ENCODE measurements at regions not wholly inside any gene's neighbourhood (a gene's known extent, or its start where the extent isn't known, plus 50 kb on each side); places are given as distances from the start of the nearest gene placed in this dataset.

- H3K4me3 Mint-ChIP-seq = no peak overlapping the region
- ChIA-PET CTCF (no interaction called here), POLR2A (no interaction called here)
- no peaks in the 10 kb centered on the region for H3K9me3 Mint-ChIP-seq
- no peak overlapping the region for H3K27ac Mint-ChIP-seq
- H3K36me3 Mint-ChIP-seq = no peaks in the 10 kb centered on the region
- no peaks in the 10 kb centered on the region for H3K27me3 Mint-ChIP-seq
- DNase-seq = no peak
- intact Hi-C loops (cut with micrococcal nuclease) = loop anchor here (10.0 kb wide), 1 partner anchor 249 kb away; no protein-coding TSS in a partner anchor
- H3K4me1 Mint-ChIP-seq (ENCODE audit: low read depth) = peaks cover 11% of the 10 kb centered on the region
These were observed 86.4 kb upstream of the TAB3 start for GRCh38 chrX:30975467-30975866.

GRCh38 chrX:30973784-30974427 is 84.9 kb upstream of the TAB3 start:
- Mint-ChIP-seq H3K4me1 (ENCODE audit: low read depth) (peaks cover 11% of the 10 kb centered on the region), H3K27me3 (no peaks in the 10 kb centered on the region), H3K27ac (no peak overlapping the region), H3K9me3 (no peaks in the 10 kb centered on the region), H3K4me3 (no peak overlapping the region), H3K36me3 (no peaks in the 10 kb centered on the region)
- intact Hi-C loops (cut with micrococcal nuclease) = loop anchor here (5.0 to 10.0 kb wide), 2 partner anchors 63 to 251 kb away; no protein-coding TSS in a partner anchor
- ChIA-PET POLR2A (no interaction called here), CTCF (no interaction called here)
- DNase-seq = no peak

GRCh38 chrX:30971774-30972603 is 82.9 kb upstream of the TAB3 start:
- POLR2A ChIA-PET = no interaction called here

GRCh38 chrX:30967516-30967915 is 78.5 kb upstream of the TAB3 start:
- no peaks in the 10 kb centered on the region for H3K9me3 Mint-ChIP-seq
- ChIA-PET CTCF (interaction anchor here (0.9 kb wide), 1 partner anchor 54 kb away, joined by 3 read pairs; no protein-coding TSS in a partner anchor), POLR2A (interaction anchor here (0.6 kb wide), 1 partner anchor 46 kb away, joined by 3 read pairs; no protein-coding TSS in a partner anchor)
- H3K27me3 Mint-ChIP-seq = no peaks in the 10 kb centered on the region
- intact Hi-C loops (cut with micrococcal nuclease) = no loop called here
- peaks cover 4% of the 10 kb centered on the region for H3K4me1 Mint-ChIP-seq (ENCODE audit: low read depth)
- H3K4me3 Mint-ChIP-seq = no peak overlapping the region
- H3K36me3 Mint-ChIP-seq = no peaks in the 10 kb centered on the region
- H3K27ac Mint-ChIP-seq = no peak overlapping the region
- DNase-seq = no peak

More at GRCh38 chrX:30971774-30972603, 82.9 kb upstream of the TAB3 start:
- intact Hi-C loops (cut with micrococcal nuclease) = loop anchor here (5.0 to 10.0 kb wide), 2 partner anchors 65 to 253 kb away; no protein-coding TSS in a partner anchor
- CTCF ChIA-PET = interaction anchor here (0.6 to 1.6 kb wide), 8 partner anchors 12 to 685 kb away, joined by 3 to 8 read pairs (median 4); no protein-coding TSS in a partner anchor
- no peak overlapping the region for H3K27ac Mint-ChIP-seq
- peaks cover 11% of the 10 kb centered on the region for H3K4me1 Mint-ChIP-seq (ENCODE audit: low read depth)
- H3K9me3 Mint-ChIP-seq = no peaks in the 10 kb centered on the region
- H3K36me3 Mint-ChIP-seq = no peaks in the 10 kb centered on the region
- H3K4me3 Mint-ChIP-seq = peak overlapping the region; percentile 57
- H3K27me3 Mint-ChIP-seq = no peaks in the 10 kb centered on the region
- peak; percentile 19 for DNase-seq

GRCh38 chrX:30965767-30966166 is 76.7 kb upstream of the TAB3 start:
- Mint-ChIP-seq H3K4me1 (ENCODE audit: low read depth) (no peaks in the 10 kb centered on the region), H3K27me3 (no peaks in the 10 kb centered on the region), H3K36me3 (no peaks in the 10 kb centered on the region), H3K9me3 (no peaks in the 10 kb centered on the region), H3K27ac (no peak overlapping the region), H3K4me3 (no peak overlapping the region)
- intact Hi-C loops (cut with micrococcal nuclease) = no loop called here
- POLR2A ChIA-PET = no interaction called here
- CTCF ChIA-PET = no interaction called here
- DNase-seq = no peak

- Mint-ChIP-seq H3K36me3 (no peaks in the 10 kb centered on the region), H3K27ac (no peak overlapping the region), H3K27me3 (no peaks in the 10 kb centered on the region), H3K4me3 (no peak overlapping the region), H3K4me1 (ENCODE audit: low read depth) (no peaks in the 10 kb centered on the region), H3K9me3 (no peaks in the 10 kb centered on the region)
- no peak for DNase-seq
- ChIA-PET CTCF (no interaction called here), POLR2A (no interaction called here)
- intact Hi-C loops (cut with micrococcal nuclease) = no loop called here
These were observed 72.5 kb upstream of the TAB3 start for GRCh38 chrX:30961387-30962174.

- Mint-ChIP-seq H3K9me3 (no peaks in the 10 kb centered on the region), H3K27ac (no peak overlapping the region)
These were observed 68.7 kb upstream of the TAB3 start for GRCh38 chrX:30957753-30958152.

GRCh38 chrX:30955687-30956086 is 66.6 kb upstream of the TAB3 start:
- POLR2A ChIA-PET = no interaction called here
- no peak overlapping the region for H3K4me3 Mint-ChIP-seq
- CTCF ChIA-PET = no interaction called here
- H3K36me3 Mint-ChIP-seq = no peaks in the 10 kb centered on the region
- no peaks in the 10 kb centered on the region for H3K4me1 Mint-ChIP-seq (ENCODE audit: low read depth)
- no peaks in the 10 kb centered on the region for H3K27me3 Mint-ChIP-seq
- H3K9me3 Mint-ChIP-seq = no peaks in the 10 kb centered on the region
- no peak overlapping the region for H3K27ac Mint-ChIP-seq
- intact Hi-C loops (cut with micrococcal nuclease) = no loop called here
- DNase-seq = no peak

More at GRCh38 chrX:30957753-30958152, 68.7 kb upstream of the TAB3 start:
- H3K36me3 Mint-ChIP-seq = no peaks in the 10 kb centered on the region
- ChIA-PET CTCF (no interaction called here), POLR2A (no interaction called here)
- H3K27me3 Mint-ChIP-seq = no peaks in the 10 kb centered on the region
- intact Hi-C loops (cut with micrococcal nuclease) = no loop called here
- no peak for DNase-seq
- no peaks in the 10 kb centered on the region for H3K4me1 Mint-ChIP-seq (ENCODE audit: low read depth)
- no peak overlapping the region for H3K4me3 Mint-ChIP-seq

- Mint-ChIP-seq H3K27ac (no peak overlapping the region), H3K4me3 (no peak overlapping the region), H3K9me3 (no peaks in the 10 kb centered on the region), H3K27me3 (no peaks in the 10 kb centered on the region), H3K36me3 (no peaks in the 10 kb centered on the region), H3K4me1 (ENCODE audit: low read depth) (no peaks in the 10 kb centered on the region)
- ChIA-PET CTCF (no interaction called here), POLR2A (no interaction called here)
- DNase-seq = no peak
- intact Hi-C loops (cut with micrococcal nuclease) = no loop called here
These were observed 61.9 kb upstream of the TAB3 start for GRCh38 chrX:30951003-30951402.

- no peaks in the 10 kb centered on the region for H3K4me1 Mint-ChIP-seq (ENCODE audit: low read depth)
- CTCF ChIA-PET = no interaction called here
- no peak overlapping the region for H3K27ac Mint-ChIP-seq
- DNase-seq = no peak
- POLR2A ChIA-PET = no interaction called here
- H3K27me3 Mint-ChIP-seq = no peaks in the 10 kb centered on the region
- H3K9me3 Mint-ChIP-seq = no peaks in the 10 kb centered on the region
- H3K36me3 Mint-ChIP-seq = no peaks in the 10 kb centered on the region
- intact Hi-C loops (cut with micrococcal nuclease) = no loop called here
- no peak overlapping the region for H3K4me3 Mint-ChIP-seq
These were observed 61.3 kb upstream of the TAB3 start for GRCh38 chrX:30950391-30950790.

- no peaks in the 10 kb centered on the region for H3K27me3 Mint-ChIP-seq
- intact Hi-C loops (cut with micrococcal nuclease) = no loop called here
- no peaks in the 10 kb centered on the region for H3K4me1 Mint-ChIP-seq (ENCODE audit: low read depth)
- ChIA-PET POLR2A (no interaction called here), CTCF (no interaction called here)
- H3K27ac Mint-ChIP-seq = no peak overlapping the region
- no peak overlapping the region for H3K4me3 Mint-ChIP-seq
- H3K9me3 Mint-ChIP-seq = no peaks in the 10 kb centered on the region
- DNase-seq = no peak
- H3K36me3 Mint-ChIP-seq = no peaks in the 10 kb centered on the region
These were observed 60.5 kb upstream of the TAB3 start for GRCh38 chrX:30949554-30949953.

GRCh38 chrX:30948626-30949025 is 59.6 kb upstream of the TAB3 start:
- intact Hi-C loops (cut with micrococcal nuclease) = no loop called here
- DNase-seq = no peak
- H3K9me3 Mint-ChIP-seq = no peaks in the 10 kb centered on the region
- H3K36me3 Mint-ChIP-seq = no peaks in the 10 kb centered on the region
- ChIA-PET CTCF (no interaction called here), POLR2A (no interaction called here)
- no peaks in the 10 kb centered on the region for H3K27me3 Mint-ChIP-seq
- no peak overlapping the region for H3K27ac Mint-ChIP-seq
- H3K4me1 Mint-ChIP-seq (ENCODE audit: low read depth) = no peaks in the 10 kb centered on the region
- no peak overlapping the region for H3K4me3 Mint-ChIP-seq
